ENCODE measurements at regions not wholly inside any gene's neighbourhood (a gene's known extent, or its start where the extent isn't known, plus 50 kb on each side); places are given as distances from the start of the nearest gene placed in this dataset.

- TF ChIP-seq POLR2A (IDR thresholded peaks at IDR 0.05) = no peak
- no peak for TF ChIP-seq CTCF (IDR thresholded peaks at IDR 0.05)
- no peak for TF ChIP-seq EP300 (IDR thresholded peaks at IDR 0.05)
- H3K4me1 ChIP-seq (ENCODE audit: insufficient read depth) = no peaks in the 10 kb centered on the region
- H3K4me3 ChIP-seq = no peak overlapping the region
- intact Hi-C loops (cut with DNase I) = no loop called here
- no peaks in the 10 kb centered on the region for H3K9me3 ChIP-seq
- DNase-seq = no peak
- H3K36me3 ChIP-seq = no peaks in the 10 kb centered on the region
- no peak overlapping the region for H3K27ac ChIP-seq
- H3K27me3 ChIP-seq = no peaks in the 10 kb centered on the region
- WGBS, 3 donors = 83 to 91% (median 91%) methylated on average over 19 to 20 of the region's 20 CpGs
These were observed 1524.9 kb downstream of the BRD1 start for GRCh38 chr22:48302657-48303368.

DNA sequence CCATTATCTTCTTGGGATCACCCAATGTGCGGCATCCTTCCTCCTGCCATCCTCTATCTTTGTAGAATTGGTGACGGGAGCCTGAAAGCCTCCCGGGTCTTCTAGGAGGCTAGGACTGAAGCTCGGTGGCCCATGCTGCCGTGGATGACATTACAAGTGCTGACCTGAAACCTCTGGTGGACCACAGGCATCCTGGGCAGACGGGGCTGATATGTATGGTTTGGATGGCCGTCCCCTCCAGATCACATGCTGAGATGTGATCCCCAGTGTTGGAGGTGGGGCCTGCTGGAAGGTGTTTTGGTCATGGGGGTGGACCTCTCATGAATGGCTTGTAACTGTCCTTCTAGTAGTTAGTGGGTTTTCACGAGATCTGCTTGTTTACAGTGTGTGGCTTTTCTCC lies 1525.8 kb downstream of the BRD1 start:
- Histone ChIP-seq H3K9me3 (no peaks in the 10 kb centered on the region), H3K27me3 (no peaks in the 10 kb centered on the region)
- intact Hi-C loops (cut with DNase I) = no loop called here

GRCh38 chr22:48301421-48301820 lies 1526.3 kb downstream of the BRD1 start:
- no peak for DNase-seq
- H3K4me3 ChIP-seq = no peak overlapping the region
- H3K27ac ChIP-seq = no peak overlapping the region
- intact Hi-C loops (cut with DNase I) = no loop called here
- no peaks in the 10 kb centered on the region for H3K27me3 ChIP-seq
- H3K9me3 ChIP-seq = no peaks in the 10 kb centered on the region
- 89 to 91% (median 89%) methylated on average over 11 of the region's 11 CpGs for WGBS, 3 donors
- H3K36me3 ChIP-seq = no peaks in the 10 kb centered on the region
- no peak for TF ChIP-seq EP300 (IDR thresholded peaks at IDR 0.05)
- TF ChIP-seq CTCF (IDR thresholded peaks at IDR 0.05) = no peak
- no peak for TF ChIP-seq POLR2A (IDR thresholded peaks at IDR 0.05)
- no peaks in the 10 kb centered on the region for H3K4me1 ChIP-seq (ENCODE audit: insufficient read depth)

More for the DNA sequence above, 1525.8 kb downstream of the BRD1 start:
- no peak for TF ChIP-seq POLR2A (IDR thresholded peaks at IDR 0.05)
- no peak for TF ChIP-seq EP300 (IDR thresholded peaks at IDR 0.05)
- TF ChIP-seq CTCF (IDR thresholded peaks at IDR 0.05) = no peak
- DNase-seq = no peak
- H3K36me3 ChIP-seq = no peaks in the 10 kb centered on the region
- H3K4me3 ChIP-seq = no peak overlapping the region
- no peak overlapping the region for H3K27ac ChIP-seq
- H3K4me1 ChIP-seq (ENCODE audit: insufficient read depth) = no peaks in the 10 kb centered on the region
- 90 to 91% (median 91%) methylated on average over 8 of the region's 8 CpGs for WGBS, 3 donors

GRCh38 chr22:48300877-48301276 lies 1526.8 kb downstream of the BRD1 start:
- intact Hi-C loops (cut with DNase I) = no loop called here
- no peak overlapping the region for H3K27ac ChIP-seq
- no peaks in the 10 kb centered on the region for H3K36me3 ChIP-seq
- H3K9me3 ChIP-seq = no peaks in the 10 kb centered on the region
- 95 to 97% (median 95%) methylated on average over 11 of the region's 11 CpGs for WGBS, 3 donors
- TF ChIP-seq POLR2A (IDR thresholded peaks at IDR 0.05) (no peak), CTCF (IDR thresholded peaks at IDR 0.05) (no peak), EP300 (IDR thresholded peaks at IDR 0.05) (no peak)
- H3K27me3 ChIP-seq = no peaks in the 10 kb centered on the region
- no peak for DNase-seq
- no peaks in the 10 kb centered on the region for H3K4me1 ChIP-seq (ENCODE audit: insufficient read depth)
- H3K4me3 ChIP-seq = no peak overlapping the region
